SHP77 (cell line): ENCODE measurements at regions not wholly inside any gene's neighbourhood (a gene's known extent, or its start where the extent isn't known, plus 50 kb on each side); places are given as distances from the start of the nearest gene placed in this dataset.
"Not testable (repeated sequence)": the region's sequence is repeated elsewhere in the genome, so short reads cannot be mapped to it uniquely, and the experiment has no call there.

Experiments used
- DNase-seq, 2 experiments: peaks; one replicate each; lab custom pipeline; 2025; lab: John Stamatoyannopoulos, UW

- no peak for DNase-seq
Observed at GRCh38 chr2:3036432-3037125, 341.0 kb downstream of the EIPR1 start.

- no peak for DNase-seq
Observed at GRCh38 chr2:3035385-3036050, 342.1 kb downstream of the EIPR1 start.

GRCh38 chr2:3034856-3035255 is 342.8 kb downstream of the EIPR1 start:
- DNase-seq = no peak

GRCh38 chr2:3034396-3034795 is 343.2 kb downstream of the EIPR1 start:
- DNase-seq = peak in 1 of 2 experiments; percentile 51

- no peak for DNase-seq
Observed at GRCh38 chr2:3033315-3033714, 344.3 kb downstream of the EIPR1 start.

GRCh38 chr2:3030791-3031190 is 346.8 kb downstream of the EIPR1 start:
- not testable (repeated sequence) for DNase-seq

GRCh38 chr2:3025984-3026383 is 351.6 kb downstream of the EIPR1 start:
- peak in 1 of 2 experiments; percentile 32 for DNase-seq

- DNase-seq = peak; percentile 82 to 89
Observed at GRCh38 chr2:3025261-3025660, 352.4 kb downstream of the EIPR1 start.

- DNase-seq = no peak
Observed at GRCh38 chr2:3024401-3024935, 353.1 kb downstream of the EIPR1 start.

- no peak for DNase-seq
Observed at GRCh38 chr2:3023531-3023930, 354.1 kb downstream of the EIPR1 start.

GRCh38 chr2:3022841-3023372 is 354.7 kb downstream of the EIPR1 start:
- no peak for DNase-seq

GRCh38 chr2:3021720-3022119 is 355.9 kb downstream of the EIPR1 start:
- no peak for DNase-seq

GRCh38 chr2:3010001-3010400 is 367.6 kb downstream of the EIPR1 start:
- no peak for DNase-seq

- no peak for DNase-seq
Observed at GRCh38 chr2:3009483-3009882, 368.1 kb downstream of the EIPR1 start.

GRCh38 chr2:3009005-3009404 is 368.6 kb downstream of the EIPR1 start:
- DNase-seq = no peak

GRCh38 chr2:3008561-3008960 is 369.1 kb downstream of the EIPR1 start:
- DNase-seq = no peak

GRCh38 chr2:3007135-3007534 is 370.5 kb downstream of the EIPR1 start:
- no peak for DNase-seq

GRCh38 chr2:3005859-3006501 is 371.6 kb downstream of the EIPR1 start:
- DNase-seq = no peak

- no peak for DNase-seq
Observed at GRCh38 chr2:3001615-3002560, 375.7 kb downstream of the EIPR1 start.

- DNase-seq = no peak
Observed at GRCh38 chr2:3000968-3001367, 376.6 kb downstream of the EIPR1 start.

- no peak for DNase-seq
Observed at GRCh38 chr2:3000125-3000524, 377.5 kb downstream of the EIPR1 start.

GRCh38 chr2:2998971-2999370 is 378.6 kb downstream of the EIPR1 start:
- no peak for DNase-seq
